GM21737 (cell line): ENCODE measurements at regions not wholly inside any gene's neighbourhood (a gene's known extent, or its start where the extent isn't known, plus 50 kb on each side); places are given as distances from the start of the nearest gene placed in this dataset.
"Not testable (repeated sequence)": the region's sequence is repeated elsewhere in the genome, so short reads cannot be mapped to it uniquely, and the experiment has no call there.

Source experiments
- ATAC-seq: cut with Tn5 transposase; IDR thresholded peaks from one replicate; pipeline ENCODE4 v1.9.1; 2021; ENCODE audit warnings: mild to moderate bottlenecking, moderate library complexity; ENCODE audit not compliant: unreplicated experiment

DNA sequence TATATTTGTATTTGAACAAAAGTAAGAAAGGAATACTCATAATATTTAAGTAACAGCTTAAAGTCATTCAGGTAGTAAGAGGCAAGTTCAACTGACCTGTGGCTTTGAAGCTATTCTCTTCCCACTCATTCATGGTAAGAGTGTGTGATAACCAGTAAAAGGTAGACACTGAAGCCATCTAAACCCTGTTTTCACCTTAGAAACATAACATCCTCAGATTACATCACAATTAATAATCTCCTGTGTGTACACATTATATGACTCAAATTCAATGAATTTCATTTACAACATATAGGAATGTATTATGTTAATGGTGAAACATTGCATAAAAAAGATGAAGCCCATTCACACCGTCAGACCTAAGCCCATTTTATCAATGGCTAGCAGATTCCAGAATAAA lies 364.8 kb upstream of the SNX7 start:
- no peak for ATAC-seq

DNA sequence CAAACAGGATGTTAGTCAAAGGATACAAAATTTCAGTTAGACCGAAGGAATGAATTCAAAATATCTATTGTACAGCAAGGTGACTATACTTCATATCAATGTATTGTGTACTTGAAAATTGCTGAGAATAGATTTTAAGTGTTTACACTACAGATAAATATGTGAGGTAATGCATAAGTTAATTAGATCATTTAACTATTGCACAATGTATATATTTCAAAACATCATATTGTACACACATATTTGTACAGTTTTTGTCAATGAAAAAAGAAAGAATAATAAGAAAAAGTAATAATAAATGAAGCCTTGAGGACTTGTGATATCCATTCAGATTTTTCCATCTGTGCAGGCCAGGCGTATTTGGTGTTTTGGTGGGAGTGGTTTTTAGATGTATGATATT lies 367.4 kb upstream of the SNX7 start:
- ATAC-seq = no peak

DNA sequence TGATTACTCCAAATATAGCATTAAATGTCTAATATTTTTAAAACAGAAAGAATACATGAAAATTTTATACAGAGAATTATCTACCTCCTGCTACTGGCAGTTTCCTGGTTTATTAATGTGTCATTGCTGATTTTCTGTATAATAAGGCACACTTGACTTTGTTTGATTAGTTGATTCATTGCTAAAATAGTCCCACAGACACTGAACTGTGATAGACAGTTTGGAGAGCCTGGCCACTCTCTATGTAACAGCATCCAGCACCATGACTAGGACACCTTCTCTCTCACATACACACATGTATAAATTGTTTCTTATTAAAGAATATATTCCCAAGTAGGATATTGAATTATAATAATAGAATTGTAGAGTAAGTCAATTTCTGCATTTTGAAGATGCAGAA lies 368.5 kb upstream of the SNX7 start:
- no peak for ATAC-seq

DNA sequence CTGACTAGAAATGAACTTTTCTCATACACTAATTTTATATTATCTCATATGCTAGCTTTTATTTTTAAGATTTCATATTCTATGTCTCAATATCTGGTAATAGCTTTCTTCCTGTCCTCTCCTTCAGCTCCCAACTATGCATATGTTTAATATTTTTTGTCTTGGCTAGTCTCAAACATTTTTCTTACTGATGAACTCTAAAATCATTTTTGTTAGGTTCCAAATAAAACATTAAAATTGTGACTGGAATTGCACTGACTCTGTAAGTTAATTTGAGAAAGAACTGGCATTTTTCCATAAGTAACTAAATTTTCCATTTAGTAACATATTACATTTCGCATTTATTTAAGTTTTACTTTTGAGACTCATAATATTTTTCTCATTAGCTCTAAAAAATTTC lies 368.5 kb upstream of the DPYD start:
- no peak for ATAC-seq

DNA sequence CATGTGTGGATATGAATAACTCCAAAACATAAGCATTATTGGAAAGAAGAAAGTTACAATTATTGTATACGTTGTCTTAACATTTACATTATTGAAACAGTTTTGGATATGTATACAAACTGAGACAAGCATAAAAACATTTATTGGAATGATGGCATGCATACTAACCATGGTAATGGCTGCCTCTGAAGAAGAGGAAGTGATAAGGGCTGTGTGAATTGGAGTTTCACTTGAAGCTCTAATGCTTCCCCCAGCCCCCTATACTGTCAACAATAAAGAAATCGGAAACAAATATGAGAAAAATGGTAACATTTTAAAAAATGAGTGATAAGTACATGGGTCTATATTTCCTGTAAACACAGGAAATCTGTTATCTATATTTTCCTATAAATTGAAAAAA lies 367.7 kb upstream of the DPYD start:
- no peak for ATAC-seq

DNA sequence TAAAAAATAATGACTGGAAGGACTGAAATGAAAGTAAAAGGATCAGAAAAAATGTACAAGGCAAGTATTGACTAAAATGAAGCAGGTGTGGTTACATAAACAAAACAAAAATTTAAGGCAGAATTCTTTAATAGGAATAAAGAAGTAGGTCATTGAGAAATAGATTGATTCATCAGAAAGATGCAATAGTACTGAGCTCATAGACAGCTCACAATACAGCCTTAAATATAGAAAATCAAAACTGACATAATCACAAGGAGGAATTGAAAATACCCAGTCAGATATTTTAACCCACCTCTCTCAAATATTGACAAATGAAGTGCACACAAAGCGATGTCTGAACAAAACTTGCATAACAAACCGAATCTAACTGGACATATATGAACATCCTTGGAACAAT lies 366.8 kb upstream of the DPYD start:
- ATAC-seq = no peak

DNA sequence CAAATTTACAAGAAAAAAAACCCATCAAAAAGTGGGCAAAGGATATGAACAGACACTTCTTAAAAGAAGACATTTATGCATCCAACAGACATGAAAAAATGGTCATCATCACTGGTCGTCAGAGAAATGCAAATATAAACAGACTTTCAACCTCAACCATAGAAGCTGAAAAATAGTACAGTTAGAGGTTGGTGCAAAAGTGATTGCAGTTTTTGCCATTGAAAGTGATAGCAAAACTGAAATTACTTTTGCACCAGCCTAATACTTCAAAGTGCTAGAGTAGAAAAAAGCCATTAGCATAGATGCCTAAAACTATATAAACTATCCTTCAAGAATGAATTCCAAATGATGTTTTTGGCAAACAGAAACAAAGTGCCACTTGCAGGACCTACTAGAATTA lies 365.8 kb upstream of the DPYD start:
- ATAC-seq = no peak

DNA sequence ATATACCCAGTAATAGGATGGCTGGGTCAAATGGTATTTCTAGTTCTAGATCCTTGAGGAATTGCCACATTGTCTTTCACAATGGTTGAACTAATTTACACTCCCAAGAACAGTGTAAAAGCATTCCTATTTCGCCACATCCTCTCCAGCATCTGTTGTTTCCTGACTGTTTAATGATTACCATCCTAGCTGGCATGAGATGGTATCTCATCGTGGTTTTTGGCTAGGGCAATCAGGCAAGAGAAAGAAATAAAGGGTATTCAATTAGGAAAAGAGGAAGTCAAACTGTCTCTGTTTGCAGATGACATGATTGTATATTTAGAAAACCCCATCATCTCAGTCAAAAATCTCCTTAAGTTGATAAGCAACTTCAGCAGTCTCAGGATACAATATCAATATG lies 364.5 kb upstream of the DPYD start:
- not testable (repeated sequence) for ATAC-seq

DNA sequence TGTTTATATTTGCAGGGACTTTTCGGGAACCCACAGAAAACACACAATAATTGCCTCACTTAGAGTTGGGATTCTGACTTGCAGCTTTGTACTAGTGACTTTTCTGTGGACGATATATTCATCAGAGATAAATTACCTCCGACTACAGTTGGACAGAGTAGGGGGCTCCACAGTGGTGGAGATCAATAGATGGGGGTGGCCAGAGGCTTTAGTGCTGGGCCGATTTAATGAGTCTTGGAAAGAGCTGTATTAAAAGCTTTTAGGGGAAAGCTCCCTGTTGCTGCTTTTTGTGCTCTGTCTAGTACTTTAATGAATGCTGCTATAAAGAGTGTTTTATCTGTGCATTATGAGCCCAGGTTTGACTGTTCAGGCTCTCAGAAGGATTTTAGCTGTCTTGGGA lies 359.2 kb upstream of the DPYD start:
- no peak for ATAC-seq

DNA sequence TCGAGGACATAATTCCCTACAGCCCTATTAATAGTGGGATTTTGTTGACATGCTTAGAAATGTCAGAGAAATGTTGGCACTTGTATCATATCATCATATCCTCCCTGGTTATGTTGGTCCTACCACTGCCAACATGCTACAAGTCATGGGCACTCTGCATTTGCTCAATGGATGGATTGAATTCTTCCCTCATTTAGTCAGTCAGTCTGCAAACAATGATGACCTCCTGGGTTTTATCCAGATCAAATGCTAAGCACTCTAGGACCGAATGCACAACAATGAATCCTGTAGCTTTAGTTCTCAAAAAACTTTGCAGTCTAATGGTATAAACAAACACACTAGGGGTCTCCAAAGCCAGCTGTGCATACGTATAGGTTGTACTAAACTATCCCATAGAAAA lies 357.2 kb upstream of the DPYD start:
- ATAC-seq = no peak

DNA sequence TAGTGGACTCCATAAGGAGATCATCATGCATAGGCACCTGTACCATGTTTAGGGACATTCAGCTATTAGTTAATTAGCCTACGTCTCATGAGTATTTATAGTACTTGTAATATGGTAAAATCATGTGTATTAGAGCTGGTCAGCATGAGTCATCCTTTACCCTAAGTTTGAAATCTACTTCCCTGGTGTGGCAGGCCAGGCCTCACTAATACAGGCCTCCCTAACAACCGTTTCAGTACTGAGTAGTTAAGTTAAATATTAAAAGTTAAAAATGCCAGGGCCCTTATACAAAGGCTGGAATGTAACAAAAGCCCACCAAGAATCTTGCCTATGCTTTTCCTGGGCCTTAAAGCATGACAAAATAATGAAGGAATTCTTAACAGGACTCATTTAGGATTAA lies 356.3 kb upstream of the DPYD start:
- no peak for ATAC-seq

DNA sequence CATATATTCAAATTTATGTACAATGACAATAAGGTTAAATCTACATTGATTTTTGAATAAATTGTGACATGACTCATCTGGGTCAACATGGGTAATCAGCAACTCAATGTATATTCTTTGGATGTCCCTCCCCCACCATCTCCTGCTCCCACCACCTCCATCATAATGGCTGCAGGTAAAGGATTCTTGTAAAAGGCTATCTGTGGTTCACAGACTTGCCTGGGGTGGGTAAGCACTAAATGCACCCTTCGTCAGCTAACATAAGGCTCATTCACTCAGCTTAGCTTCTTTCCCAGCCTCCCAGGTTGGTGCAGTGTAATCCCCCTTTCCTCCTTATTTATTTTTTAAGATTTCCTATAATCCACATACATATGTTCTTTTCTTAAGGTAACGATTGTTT lies 355.7 kb upstream of the DPYD start:
- no peak for ATAC-seq

DNA sequence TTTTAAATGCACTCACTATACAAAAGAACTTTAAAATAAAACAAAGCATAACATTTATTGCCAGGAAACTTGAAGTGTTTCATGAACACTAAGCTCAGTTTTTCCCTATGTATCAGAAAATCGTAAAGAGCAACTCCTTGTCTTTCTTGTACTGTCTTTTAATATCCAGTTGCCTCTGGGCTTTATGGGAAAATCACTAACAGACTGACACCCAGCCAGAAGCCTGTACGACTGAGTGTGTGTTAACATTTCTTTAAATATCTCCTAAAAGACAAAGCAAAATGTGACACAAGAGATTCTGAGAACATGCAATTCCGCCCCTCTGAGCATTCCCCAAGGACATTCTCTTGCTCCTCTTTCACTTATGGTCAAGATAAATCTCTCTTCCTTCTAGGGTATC lies 347.5 kb upstream of the DPYD start:
- no peak for ATAC-seq

DNA sequence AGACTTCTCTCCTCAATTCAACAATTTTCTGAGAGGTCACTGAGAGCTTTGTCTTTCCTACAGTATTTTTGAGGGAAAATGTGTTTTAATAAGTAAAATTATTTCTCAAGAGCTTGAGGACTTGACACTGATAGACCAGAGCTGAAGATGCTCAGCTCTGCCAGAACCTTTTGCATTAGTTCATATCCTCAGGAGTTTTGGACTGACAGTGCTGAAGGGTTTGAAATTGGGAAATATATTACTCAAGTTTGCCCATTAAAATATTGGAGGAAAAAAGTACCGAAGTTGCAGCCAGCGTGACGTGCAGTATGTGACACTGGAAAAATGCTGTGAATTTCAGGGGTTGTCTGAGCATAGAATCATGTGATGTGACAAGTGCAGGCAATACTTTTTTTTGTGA lies 346.6 kb upstream of the DPYD start:
- no peak for ATAC-seq

DNA sequence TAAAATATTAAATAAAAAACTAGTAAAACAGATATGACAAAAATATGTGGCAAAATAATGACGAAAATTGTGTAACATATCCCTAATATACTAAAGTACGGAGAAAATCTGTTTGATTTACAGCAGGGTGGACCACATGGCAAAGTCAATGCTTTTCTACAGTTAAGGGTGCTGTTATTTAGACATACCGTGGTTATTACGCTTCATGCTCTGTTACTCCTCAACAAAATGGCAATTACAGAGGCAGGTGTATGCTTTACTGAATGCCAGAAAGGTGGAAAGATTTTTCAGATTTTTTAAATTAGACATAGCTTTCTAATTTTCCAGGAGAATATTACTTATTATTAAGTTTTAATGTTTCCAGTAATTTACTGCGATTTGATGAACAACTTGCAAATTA lies 343.9 kb upstream of the DPYD start:
- no peak for ATAC-seq

DNA sequence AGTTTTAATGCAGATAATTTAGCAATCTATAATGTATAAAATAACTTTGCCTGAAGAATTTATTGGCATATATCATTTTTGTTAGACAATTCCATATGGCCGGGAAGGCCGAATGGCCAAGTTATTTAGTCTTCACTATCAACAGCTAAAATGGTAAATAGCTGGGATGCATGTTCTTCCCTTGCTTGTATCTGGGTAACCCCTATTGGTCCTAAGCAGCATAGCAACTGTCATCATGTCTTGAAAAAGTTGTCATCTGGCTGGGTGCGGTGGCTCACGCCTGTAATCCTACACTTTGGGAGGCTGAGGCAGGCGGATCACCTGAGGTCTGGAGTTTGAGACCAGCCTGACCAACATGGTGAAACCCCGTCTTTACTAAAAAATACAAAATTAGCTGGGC lies 340.0 kb upstream of the DPYD start:
- no peak for ATAC-seq

DNA sequence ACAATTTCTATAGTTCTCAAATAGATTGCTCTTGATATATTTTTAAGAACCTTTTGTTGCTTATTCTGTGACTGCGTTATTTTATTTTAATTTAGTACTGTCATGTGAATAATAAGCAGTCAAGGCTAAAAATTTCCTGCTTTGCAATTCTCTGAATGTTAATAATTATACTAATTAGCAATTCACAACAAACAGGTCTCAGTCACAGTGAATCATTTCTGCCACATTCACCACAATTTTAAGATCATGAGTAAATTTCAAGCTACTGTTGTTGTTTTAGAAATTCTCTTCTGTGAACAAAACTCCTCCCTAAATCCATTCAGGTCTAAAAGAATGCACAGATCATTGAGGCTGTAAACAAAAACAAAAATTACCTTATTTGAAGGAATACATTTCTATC lies 339.6 kb upstream of the DPYD start:
- ATAC-seq = no peak

DNA sequence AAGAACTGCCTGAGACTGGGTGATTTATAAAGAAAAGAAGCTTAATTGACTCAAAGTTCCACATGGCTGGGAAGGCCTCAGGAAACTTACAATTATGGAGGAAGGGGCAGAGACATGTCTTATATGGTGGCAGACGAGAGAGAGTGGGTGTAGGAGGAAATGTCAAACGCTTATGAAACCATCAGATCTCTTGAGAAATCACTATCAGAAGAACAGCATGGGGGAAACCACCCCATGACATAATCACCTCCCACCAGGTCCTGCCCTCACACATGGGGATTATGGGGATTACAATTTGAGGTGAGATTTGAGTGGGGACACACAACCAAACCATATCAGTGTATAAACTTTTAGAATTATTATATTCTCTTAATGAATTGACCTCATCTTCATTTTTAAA lies 335.9 kb upstream of the DPYD start:
- ATAC-seq = no peak

DNA sequence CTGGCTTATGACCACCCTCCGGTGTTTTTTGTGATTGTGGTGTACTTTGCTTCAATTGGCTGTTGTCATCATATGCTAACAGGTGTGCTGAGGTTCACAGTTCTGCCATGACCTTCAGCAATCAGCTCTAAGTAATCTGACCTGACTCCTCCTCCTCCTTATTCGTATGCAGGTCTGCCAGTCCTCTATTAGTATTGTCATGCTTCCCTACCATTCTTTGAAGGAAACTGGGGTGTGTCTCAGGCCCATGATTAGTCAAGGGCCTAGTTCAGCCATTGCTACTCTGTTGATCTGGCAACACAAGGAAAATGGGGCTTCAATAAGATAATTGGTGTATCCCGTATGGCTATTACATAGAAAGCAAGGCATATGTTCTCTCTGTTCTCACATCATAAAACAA lies 332.3 kb upstream of the DPYD start:
- no peak for ATAC-seq

DNA sequence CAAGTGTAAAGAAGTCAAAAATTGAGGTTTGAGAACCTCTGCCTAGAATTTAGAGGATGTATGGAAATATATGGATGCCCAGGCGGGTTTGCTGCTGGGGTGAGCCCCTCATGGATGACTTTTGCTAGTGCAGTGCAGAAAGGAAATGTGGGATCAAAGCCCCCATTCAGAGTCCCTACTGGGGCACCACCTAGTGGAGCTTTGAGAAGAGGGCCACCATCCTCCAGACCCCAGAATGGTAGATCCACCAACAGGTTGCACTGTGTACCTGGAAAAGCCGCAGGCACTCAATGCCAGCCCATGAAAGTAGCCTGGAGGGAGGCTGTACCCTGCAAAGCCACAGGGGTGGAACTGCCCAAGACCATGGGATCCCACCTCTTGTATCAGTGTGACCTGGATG lies 330.7 kb upstream of the DPYD start:
- no peak for ATAC-seq

DNA sequence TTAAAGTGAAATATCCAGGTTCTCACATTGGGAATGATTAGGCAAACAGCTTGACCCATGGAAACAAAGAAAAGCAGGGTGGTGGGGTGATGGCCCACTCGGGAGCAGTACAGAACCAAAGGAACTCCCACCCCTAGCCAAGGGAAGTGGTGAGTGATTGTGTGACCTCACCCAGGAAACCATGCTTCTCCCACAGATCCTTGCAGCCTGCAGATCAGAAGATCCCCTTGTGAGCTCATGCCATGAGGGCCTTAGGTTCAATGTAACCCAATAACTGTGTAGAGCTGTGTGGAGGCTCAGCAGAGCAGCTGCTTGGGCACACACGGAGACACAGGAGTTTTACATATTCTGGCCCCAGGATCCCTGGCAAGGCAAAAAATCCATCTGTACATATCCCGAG lies 311.8 kb upstream of the DPYD start:
- no peak for ATAC-seq

DNA sequence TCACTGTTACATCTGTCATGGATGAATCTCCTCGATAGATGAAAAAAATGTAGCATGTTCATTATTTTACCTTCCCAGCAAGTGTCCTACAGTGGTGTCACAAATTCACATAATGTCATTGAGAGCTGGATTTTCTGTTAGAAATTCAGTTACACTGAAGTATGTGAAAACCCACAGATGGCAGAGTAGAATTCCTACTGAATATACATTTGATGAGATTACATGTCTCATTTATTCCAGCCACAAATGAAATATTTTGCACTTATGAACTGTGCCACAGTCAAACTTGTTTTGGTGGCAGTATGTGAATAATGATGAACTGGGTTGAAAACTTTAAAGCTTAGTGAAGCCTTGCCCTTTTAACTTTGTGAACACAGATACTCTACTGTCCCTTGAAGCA lies 301.9 kb upstream of the DPYD start:
- no peak for ATAC-seq

DNA sequence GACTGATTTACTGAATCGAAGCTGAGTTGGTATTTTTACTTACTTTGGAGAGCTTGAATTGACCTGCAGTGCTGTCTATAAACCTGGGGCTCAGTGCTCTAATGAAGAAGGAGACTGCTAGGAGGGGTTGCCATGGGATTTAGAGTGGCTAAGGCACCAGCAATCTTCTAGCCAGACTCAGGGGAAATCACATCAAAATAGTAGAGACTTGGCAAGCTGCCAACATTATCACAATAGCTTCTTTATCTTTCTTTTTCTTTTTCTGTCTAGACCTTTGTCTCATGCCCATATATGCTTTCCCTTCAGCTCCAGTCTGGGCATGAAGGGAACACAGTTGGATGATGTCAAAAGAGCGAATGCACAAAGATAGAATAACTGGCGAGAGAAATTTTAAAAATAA lies 301.1 kb upstream of the DPYD start:
- no peak for ATAC-seq

DNA sequence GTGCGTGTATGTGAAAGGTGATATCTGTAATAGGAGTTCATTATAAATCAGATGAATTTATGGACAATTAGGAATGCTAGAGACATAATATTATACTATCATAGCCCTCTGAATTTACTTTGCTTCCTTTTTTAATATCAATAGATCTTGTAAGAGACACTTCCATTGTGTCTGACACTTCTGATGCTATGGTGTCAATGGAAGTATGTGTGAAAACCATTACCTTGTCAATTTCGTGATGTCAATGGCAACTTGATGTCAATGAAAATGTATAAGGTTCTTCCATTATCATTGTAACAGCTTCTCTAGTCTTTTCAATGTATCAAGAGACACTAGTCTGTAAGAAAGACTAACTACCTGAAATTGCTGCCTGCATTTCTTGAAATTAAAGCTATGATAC lies 296.8 kb upstream of the DPYD start:
- ATAC-seq = no peak
